Stimulated activated CD8-positive, alpha-beta memory T cell treated with anti-CD3 and anti-CD28 coated beads, Interleukin-15, amount 100 ng/mL, for 48 hours (primary cell): ENCODE measurements at regions not wholly inside any gene's neighbourhood (a gene's known extent, or its start where the extent isn't known, plus 50 kb on each side); places are given as distances from the start of the nearest gene placed in this dataset.

ENCODE experiments used
- DNase-seq, 2 donors: peaks; one replicate each; pipeline ENCODE4 v3.0.0-alpha.2; 2020; ENCODE audit warnings: low read depth in 2 of 2

DNA sequence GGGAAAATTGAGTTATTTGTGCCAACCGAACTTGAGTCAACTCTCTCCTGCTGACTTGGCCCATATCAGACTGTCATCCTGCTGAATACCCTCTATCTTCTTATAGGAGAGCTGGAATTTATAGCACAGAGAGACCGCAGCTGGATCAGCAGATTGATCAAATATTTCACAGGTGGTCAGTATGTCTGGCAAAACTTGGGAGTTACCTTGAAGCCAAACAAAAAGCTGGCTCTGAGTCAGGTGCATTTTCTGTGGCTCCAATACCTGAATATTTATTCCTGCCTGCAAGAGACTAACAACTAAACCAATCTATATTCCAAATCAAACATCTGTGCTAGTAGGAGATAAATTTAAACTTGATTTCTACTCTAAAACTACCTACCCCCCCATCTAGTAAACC lies 752.1 kb upstream of the ALCAM start:
- DNase-seq, result no peak

DNA sequence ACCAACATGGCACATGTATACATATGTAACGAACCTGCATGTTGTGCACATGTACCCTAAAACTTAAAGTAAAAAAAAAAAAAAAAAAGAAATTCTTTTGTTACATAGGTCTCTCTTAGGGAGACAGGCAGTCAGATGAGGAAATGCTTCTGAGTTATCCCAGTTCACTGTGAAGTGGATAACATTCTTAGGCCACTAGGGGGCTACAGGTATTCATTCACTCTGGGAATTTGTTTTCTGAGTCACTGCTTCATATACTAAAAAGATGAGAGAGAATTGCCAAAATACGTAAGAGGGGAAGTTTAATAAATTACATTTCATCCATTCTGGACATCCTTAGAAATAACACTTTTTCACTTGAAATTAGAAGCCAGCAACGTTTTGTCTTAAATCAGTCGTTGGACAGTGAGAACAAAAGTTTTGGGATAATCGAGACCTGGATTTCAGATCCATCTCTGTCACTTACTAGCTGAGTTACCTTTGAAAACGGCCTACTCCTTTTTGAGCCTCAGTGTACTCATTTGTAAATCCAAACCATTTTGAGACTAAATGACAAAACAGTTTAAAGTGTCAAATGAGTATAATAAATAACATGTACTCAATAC lies 738.4 kb upstream of the ALCAM start:
- DNase-seq, result no peak

DNA sequence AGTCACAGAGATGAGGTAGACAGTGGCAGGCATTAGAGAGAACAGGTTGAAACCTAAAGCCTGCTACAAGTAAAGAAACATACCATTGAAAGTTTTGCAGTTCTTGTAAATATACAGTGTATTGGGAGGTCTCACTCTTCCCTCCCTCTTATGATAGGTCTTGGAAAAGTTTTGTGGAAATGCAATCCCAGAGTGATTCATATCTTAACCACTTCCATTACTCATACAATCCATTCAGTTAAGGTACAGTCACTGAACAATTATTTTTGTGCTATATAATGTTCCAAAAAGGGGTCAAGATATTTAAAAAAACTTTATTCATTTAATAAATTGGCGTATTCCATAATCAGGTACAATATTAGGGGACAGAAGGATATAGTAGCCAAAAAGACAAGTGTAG lies 737.7 kb upstream of the ALCAM start:
- DNase-seq, result no peak

DNA sequence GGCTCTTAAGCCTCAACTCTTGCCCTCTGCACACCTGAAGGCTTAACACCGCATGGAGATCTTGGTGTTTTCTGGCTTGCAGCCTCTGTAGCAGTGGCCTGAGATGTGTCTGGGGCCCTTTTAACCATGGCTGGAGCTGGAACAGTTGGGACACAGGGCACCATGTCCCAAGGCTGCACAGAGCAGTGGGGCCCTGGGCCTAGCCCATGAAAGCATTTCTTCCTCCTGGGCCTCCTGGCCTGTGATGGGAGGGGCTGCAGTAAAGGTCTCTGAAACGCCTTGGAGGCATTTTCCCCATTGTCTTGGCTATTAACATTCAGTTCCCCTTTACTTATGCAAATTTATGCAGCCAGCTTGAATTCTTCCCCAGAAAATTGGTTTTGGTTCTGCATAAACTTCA lies 735.5 kb upstream of the ALCAM start:
- DNase-seq, result no peak

DNA sequence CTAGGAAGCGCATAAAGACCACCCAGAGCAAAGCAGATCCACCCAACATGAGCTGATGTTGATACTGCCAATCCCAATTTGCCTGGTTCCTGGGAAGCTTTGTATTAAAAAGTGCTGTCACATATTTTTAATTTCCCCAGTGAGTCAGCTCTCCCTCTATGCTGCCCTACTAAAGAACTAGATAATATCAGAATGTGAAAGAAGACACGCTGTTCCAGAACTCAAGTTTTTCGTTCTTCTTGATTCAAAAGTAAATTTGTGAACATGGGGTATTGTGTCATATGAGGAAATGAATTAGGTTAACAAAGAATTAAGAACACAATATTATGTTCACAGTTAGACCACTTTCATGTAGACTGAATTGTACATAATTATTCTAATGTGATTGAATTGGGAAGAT lies 734.2 kb upstream of the ALCAM start:
- no peak for DNase-seq

DNA sequence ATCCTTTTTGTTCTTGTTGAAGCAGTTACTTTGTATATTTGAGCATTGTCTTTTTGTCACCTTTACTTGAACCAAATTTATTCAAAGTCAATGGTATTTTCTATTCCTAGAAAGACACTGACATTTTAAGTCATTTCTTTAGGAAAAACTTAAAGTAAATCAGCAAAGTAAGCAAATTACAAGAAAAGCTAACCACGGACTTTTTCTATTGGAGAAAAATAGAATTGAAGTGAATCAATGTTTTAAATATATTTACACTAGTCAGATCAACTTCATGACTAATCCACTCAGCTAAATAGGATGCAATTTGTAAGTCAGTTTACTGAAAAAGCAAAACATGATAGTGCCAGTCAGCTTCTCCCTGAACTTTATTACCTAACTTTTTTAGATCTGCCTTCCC lies 733.8 kb upstream of the ALCAM start:
- no peak for DNase-seq

DNA sequence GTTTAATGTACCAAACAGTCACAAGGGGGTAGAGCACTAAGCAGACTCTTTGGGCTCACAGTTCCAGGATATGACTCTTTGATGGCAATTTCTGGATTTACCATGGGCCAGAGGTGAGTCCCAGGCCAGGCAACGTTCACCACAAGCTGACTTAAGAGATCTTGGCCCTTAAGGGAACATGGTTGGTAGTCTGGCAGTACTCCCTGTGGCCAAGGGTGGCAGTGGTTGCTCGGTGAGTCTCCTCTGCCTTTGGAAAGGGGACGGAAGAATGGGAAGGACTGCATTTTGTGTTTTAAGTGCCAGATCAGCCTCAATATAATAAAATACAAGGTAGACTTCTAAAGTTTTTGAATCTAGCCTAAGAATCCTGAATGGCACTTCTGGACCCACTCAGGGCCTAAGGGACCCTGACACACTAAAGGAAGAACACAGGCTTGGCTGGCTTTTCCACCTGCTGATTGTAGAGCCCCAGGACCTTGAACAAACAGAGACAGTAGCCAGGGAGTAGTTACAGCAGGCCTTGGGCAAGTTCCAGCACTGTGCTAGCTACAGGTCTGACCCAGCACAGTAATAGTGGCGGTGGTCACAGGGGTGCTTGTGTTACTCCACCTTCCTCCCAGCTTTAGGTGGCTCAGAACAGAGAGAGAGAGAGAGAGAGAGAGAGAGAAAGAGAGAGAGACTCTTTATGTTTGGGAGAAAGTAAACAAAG lies 730.7 kb upstream of the ALCAM start:
- no peak for DNase-seq

DNA sequence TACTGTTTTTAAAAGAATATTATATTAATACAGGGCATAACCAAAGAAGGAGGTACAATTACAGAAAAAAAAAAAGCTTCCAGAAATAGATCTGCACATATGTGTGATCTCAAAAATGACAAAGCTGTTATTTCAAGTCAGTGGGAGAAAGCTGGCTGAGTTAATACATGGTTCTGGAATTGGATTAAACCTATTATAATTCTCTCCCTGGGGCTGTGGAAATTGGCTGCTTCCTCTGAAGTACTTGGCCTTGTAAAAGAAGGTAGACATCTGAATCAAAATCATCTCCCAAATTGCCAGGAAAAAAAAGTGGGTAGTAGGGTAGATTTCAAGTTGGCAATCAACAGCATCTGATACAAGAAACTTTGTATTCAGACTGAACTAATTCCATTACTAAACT lies 723.9 kb upstream of the ALCAM start:
- no peak for DNase-seq

DNA sequence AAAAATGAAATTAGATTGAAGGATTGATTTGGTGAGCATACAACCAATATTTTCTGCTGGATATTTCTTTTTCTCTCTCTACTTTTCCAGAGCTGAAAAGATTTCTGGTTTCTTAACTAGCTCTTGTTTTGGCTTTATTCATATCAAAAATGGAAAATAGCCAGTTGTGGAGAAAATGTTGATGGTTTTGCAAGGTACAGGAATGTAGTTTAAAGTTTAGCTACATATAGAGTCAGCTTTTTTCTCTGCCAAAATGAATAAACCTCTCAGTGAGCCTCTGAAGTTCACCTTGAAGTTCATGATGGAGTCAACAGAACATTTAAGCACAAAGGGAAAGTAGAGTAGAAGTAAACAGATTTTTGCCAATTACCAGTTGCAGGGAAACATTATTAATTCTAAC lies 720.5 kb upstream of the ALCAM start:
- no peak for DNase-seq

DNA sequence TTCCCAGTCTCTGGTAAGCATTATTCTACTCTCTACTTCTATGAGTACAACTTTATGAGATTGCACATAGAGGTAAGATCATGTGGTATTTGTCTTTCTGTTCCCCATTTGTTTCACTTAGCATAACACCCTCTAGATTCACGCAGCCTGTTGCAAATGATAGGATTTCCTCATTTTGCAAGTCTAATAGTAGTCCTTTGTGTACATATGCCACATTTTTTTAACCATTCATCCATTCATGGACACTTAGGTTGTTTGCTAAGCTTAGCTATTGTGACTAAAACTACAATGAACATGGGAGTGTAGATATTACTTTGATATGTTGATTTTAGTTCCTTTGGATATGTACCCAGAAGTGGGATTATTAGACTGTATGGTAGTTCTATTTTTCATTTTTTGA lies 717.9 kb upstream of the ALCAM start:
- DNase-seq, result no peak

DNA sequence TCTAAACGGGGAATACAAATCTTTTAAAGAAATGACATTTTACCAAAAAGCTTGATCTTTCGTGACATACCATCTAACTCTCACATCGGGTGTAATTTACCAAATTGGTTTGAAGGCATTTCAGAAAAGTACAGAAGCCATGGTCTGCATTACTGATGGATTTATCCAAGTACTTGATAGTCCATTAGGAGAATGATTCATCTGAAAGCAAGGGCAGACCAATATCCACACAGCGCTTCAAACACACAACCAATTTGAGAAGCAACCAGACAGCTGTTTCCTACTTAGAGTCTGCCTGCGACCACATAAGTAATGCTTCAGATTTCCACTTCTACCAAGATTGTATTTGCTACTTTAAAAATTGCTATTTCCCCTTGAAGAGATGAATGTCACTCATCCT lies 697.6 kb upstream of the ALCAM start:
- no peak for DNase-seq

DNA sequence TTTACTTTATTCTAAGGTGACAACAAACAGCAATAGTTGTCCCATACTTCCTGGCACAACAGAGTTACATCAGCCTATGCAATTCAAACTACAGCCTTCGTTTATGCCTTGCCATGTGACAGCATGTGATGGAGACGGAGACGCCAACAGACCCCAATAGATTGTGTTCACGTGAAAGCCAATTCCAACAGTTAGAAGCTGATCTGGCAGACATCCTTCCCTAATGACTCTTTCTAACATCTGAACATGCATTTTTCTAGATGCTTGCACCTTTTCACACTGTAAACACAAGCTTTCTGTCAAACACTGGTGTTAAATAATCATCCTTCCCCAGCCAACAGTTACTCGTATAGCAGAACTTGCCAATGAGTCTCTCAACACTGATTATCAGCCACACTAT lies 694.4 kb upstream of the ALCAM start:
- no peak for DNase-seq

DNA sequence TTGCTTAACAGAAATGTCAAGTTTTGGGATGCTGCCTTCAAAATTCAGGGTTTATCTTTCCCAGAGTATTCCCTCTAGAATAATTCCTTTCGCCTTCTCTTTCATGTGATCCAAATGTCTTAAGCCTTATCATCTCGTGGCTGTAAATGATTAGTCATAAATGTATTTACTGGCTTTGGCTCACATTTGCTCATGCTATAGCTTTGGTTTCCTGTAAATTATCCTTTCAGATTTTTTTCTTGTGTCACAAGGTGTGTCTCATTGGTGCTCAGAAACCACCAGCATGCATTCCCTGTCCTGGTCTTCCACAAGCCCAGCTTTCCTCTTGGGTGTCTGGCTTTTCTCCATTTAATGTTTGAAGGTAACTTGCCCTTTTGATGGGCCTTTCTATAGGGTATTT lies 692.7 kb upstream of the ALCAM start:
- no peak for DNase-seq

DNA sequence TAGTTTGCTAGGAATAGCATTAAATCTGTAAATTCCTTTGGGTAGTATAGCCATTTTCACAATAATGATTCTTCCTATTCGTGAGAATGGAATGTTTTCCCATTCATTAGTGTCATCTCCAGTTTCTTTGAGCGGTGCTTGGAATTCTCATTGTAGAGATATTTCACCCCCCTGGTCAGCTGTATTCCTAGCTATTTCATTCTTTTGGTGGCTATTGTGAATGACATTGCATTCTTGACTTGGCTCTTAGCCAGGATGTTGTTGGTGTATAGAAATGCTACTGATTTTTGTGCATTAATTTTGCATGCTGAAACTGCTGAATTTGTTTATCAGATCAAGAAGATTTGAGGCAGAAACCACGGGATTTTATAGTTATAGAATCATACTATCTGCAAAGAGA lies 690.5 kb upstream of the ALCAM start:
- DNase-seq, result no peak

DNA sequence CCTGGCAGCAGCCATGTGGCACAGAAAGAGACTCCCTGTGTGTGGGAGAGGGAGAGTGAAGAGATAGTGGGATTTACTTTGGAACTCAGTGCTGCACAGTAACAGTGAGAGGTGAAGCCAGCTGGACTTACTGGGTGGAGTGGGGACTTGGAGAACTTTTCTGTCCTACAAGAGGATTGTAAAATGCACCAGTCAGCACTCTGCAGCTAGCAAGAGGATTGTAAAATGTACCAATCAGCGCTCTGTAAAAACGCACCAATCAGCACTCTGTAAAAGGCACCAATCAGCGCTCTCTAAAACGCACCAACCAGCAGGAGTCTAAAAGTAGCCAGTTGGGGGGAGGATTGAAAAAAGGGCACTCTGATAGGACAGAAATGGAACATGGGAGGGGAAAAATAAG lies 688.8 kb upstream of the ALCAM start:
- no peak for DNase-seq

DNA sequence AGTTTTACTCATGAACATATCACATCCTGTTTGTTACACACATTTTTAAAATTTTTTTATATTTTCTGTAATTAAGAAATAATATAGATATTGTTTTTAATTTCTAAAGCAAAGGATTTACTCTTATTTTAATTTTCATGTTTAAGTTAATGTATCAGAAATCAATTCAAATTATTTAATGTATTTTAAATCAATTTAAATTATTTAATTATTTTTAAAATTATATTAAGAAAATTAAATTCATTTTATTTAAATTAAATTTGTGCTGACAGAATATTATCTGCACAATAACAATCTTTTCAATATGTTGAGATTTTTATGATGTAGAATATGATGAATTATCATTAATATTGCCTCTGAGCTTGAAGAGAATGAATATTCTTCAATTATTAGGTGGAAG lies 681.2 kb upstream of the ALCAM start:
- no peak for DNase-seq

DNA sequence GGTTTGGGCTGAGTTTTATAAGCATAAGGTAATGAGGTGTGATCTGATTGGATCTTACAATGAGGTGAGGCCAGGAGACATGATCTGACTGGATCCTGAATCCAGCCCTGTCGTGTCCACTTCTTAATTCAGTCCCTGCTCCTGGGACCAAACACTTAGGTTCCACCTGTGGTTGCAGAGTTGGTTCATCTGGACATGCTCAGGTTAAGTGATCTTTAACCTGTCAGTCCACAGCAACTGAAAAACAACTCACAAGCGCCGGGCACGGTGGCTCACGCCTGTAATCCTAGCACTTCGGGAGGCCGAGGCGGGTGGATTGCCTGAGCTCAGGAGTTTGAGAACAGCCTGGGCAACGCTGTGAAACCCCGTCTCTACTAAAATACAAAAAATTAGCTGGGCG lies 679.3 kb upstream of the ALCAM start:
- no peak for DNase-seq

DNA sequence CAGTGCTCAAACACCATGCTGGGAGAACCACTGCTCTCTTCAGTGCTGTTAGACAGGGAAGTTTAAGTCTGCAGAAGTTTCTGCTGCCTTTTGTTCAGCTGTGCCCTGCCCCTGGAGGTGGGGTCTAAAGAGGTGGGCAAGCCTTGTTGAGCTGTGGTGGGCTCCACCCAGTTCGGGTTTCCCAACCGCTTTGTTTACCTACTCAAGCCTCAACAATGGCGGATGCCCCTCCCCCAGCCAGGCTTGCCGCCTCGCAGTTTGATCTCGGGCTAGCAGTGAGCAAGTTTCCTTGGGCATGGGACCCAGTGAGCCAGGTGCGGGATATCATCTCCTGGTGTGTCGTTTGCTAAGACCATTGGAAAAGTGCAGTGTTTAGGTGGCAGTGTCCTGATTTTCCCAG lies 670.2 kb upstream of the ALCAM start:
- DNase-seq, result no peak

DNA sequence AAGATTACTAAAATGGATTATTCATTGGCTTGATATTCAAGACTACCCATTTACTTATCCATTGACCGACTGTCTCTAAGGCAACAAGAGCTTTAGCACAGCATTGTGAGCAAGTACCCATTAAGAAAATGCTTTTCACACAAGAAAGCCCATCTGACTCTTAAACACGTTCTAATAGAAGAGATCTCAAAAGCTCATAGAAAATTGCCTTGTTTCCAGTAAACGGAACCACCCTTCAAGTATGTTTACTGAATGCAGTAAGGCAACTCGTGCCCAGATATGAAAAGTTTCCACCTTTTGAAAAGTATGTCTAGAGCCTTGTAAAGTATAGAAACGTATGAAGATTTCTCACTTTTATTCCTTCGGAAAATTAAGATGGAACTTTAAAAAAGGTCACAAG lies 655.3 kb upstream of the ALCAM start:
- DNase-seq, result no peak

DNA sequence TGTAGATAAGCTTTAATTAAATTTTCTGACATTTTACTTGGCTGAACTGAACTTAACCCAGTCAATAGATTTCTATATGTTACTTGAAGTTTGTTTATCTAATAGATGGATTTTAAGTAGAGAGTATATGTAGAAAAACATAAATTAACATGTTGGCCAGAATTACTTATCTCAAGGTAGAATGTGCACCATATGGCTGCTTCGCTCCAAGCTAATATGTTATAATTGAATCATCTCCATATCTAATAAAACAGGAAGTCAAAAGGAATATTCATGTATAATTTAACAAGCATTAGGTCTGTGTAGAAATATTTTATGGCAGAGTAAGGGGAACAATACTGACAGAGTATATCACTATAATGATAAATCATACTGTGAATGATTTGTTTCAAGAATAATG lies 650.7 kb upstream of the ALCAM start:
- no peak for DNase-seq

DNA sequence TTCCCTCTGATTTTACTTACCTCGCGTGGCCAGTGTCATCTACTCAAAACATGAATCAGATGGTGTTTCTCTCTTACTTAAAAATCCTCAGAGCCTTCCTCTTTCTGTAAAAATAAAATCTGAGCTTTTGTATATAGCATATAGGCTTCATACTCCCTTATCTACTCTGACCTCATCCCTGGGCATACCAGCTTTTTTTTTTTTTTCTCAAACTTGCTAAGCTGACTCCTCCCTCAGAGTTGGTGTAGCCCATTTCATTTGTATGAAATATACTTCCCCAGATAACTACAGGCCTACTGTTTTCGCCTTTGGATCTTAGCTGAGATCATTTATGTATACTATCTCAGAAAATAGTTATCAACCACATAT lies 648.9 kb upstream of the ALCAM start:
- DNase-seq, result no peak

DNA sequence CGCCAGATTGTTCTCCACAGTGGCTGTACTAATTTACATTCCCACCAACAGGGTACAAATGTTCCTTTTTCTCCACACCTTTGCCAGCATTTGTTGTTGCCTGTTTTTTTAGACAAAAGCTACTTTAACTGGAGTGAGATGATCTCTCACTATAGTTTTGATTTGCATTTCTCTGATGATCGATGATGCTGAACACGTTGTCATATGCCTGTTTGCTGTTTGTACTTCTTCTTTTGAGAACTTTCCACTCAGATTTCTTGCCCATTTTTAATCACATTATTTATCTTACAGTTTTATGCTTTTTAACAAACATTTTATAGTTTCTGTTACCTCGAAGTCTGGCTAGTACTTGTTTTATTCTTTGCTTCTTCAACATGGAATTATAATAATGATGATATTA lies 643.7 kb upstream of the ALCAM start:
- no peak for DNase-seq

DNA sequence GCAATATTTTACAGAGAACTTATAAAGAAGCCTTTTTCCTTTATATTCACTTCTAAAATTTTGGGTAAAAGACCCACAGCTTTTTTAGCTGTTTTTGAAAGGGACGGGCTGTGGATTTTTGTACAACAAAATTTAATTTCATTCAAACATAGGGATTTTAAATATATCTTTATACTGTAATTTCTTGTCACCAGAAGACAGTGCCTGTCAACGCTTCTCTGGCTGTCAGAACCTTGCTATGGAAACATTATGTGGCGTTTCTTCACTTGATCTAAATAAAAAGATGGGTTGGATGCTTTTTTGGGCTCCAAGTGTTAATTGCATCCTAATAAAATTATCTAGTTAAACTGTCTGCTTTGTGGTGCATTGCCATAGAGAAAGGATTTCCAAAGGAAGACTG lies 635.6 kb upstream of the ALCAM start:
- DNase-seq, result no peak

DNA sequence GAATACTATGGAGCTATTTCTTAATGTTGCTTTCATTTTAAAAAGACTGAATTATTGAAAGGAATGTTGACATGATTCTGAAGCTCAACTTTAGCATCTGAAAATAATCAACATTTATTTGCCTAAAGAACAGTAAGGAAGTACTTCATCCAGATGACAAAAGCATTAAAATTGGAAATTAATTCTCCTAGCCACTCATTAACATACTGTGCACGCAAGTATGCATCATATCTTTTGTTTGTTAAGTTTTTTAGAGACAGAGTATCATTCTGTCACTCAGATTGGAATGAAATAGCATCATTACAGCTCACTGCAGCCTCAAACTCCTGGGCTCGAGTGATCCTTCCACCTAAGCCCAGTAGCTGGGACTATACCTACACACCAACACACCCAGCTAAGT lies 632.1 kb upstream of the ALCAM start:
- no peak for DNase-seq
